ENCODE measurements at regions not wholly inside any gene's neighbourhood (a gene's known extent, or its start where the extent isn't known, plus 50 kb on each side); places are given as distances from the start of the nearest gene placed in this dataset.

GRCh38 chr2:145827235-145827634 lies 1307.3 kb upstream of the ZEB2 start:
- TF ChIP-seq CTCF (conservative IDR thresholded peaks at IDR 0.05; ENCODE audit: low read depth, low read length), result no peak
- TF ChIP-seq EZH2 (IDR thresholded peaks at IDR 0.05; ENCODE audit: borderline replicate concordance, low read depth, low read length, poor library complexity, severe bottlenecking), result no peak
